ENCODE measurements at regions not wholly inside any gene's neighbourhood (a gene's known extent, or its start where the extent isn't known, plus 50 kb on each side); places are given as distances from the start of the nearest gene placed in this dataset.

- no peaks in the 10 kb centered on the region for H3K27me3 ChIP-seq (ENCODE audit: insufficient read depth, poor library complexity, severe bottlenecking)
- no peaks in the 10 kb centered on the region for H3K9me3 ChIP-seq (ENCODE audit: severe bottlenecking)
- DNase-seq (ENCODE audit: low spot score), result peak; percentile 63
- peak; percentile 99 for ATAC-seq (ENCODE audit: low read depth)
- H3K4me3 ChIP-seq (ENCODE audit: severe bottlenecking), result no peak overlapping the region
- H3K36me3 ChIP-seq (ENCODE audit: low read depth), result no peaks in the 10 kb centered on the region
- H3K27ac ChIP-seq (ENCODE audit: poor library complexity, severe bottlenecking), result peak overlapping the region; percentile 77
- peaks cover 21% of the 10 kb centered on the region for H3K4me1 ChIP-seq (ENCODE audit: insufficient read depth, poor library complexity, severe bottlenecking)
- TF ChIP-seq CTCF (IDR thresholded peaks at IDR 0.05; ENCODE audit: poor library complexity, severe bottlenecking), result no peak
Observed at GRCh38 chr6:12483712-12484111, 193.6 kb downstream of the EDN1 start.

GRCh38 chr6:12484519-12484918 lies 194.4 kb downstream of the EDN1 start:
- Histone ChIP-seq H3K9me3 (ENCODE audit: severe bottlenecking) (no peaks in the 10 kb centered on the region), H3K27me3 (ENCODE audit: insufficient read depth, poor library complexity, severe bottlenecking) (no peaks in the 10 kb centered on the region), H3K27ac (ENCODE audit: poor library complexity, severe bottlenecking) (peak overlapping the region; percentile 77), H3K4me3 (ENCODE audit: severe bottlenecking) (no peak overlapping the region), H3K4me1 (ENCODE audit: insufficient read depth, poor library complexity, severe bottlenecking) (peaks cover 21% of the 10 kb centered on the region), H3K36me3 (ENCODE audit: low read depth) (no peaks in the 10 kb centered on the region)
- TF ChIP-seq CTCF (IDR thresholded peaks at IDR 0.05; ENCODE audit: poor library complexity, severe bottlenecking), result no peak
- DNase-seq (ENCODE audit: low spot score) (no peak), ATAC-seq (ENCODE audit: low read depth) (no peak)

- ATAC-seq (ENCODE audit: low read depth) (no peak), DNase-seq (ENCODE audit: low spot score) (no peak)
- no peaks in the 10 kb centered on the region for H3K36me3 ChIP-seq (ENCODE audit: low read depth)
- no peak for TF ChIP-seq CTCF (IDR thresholded peaks at IDR 0.05; ENCODE audit: poor library complexity, severe bottlenecking)
- H3K4me3 ChIP-seq (ENCODE audit: severe bottlenecking), result no peak overlapping the region
- no peaks in the 10 kb centered on the region for H3K9me3 ChIP-seq (ENCODE audit: severe bottlenecking)
- no peaks in the 10 kb centered on the region for H3K27me3 ChIP-seq (ENCODE audit: insufficient read depth, poor library complexity, severe bottlenecking)
- H3K4me1 ChIP-seq (ENCODE audit: insufficient read depth, poor library complexity, severe bottlenecking), result peaks cover 24% of the 10 kb centered on the region
- no peak overlapping the region for H3K27ac ChIP-seq (ENCODE audit: poor library complexity, severe bottlenecking)
Observed at GRCh38 chr6:12485226-12485764, 195.1 kb downstream of the EDN1 start.

- TF ChIP-seq CTCF (IDR thresholded peaks at IDR 0.05; ENCODE audit: poor library complexity, severe bottlenecking), result no peak
- Histone ChIP-seq H3K27ac (ENCODE audit: poor library complexity, severe bottlenecking) (no peak overlapping the region), H3K36me3 (ENCODE audit: low read depth) (no peaks in the 10 kb centered on the region), H3K4me1 (ENCODE audit: insufficient read depth, poor library complexity, severe bottlenecking) (peaks cover 30% of the 10 kb centered on the region), H3K27me3 (ENCODE audit: insufficient read depth, poor library complexity, severe bottlenecking) (no peaks in the 10 kb centered on the region), H3K4me3 (ENCODE audit: severe bottlenecking) (no peak overlapping the region), H3K9me3 (ENCODE audit: severe bottlenecking) (no peaks in the 10 kb centered on the region)
- ATAC-seq (ENCODE audit: low read depth) (no peak), DNase-seq (ENCODE audit: low spot score) (no peak)
Observed at GRCh38 chr6:12485837-12486236, 195.7 kb downstream of the EDN1 start.

- ATAC-seq (ENCODE audit: low read depth), result no peak
- Histone ChIP-seq H3K27me3 (ENCODE audit: insufficient read depth, poor library complexity, severe bottlenecking) (no peaks in the 10 kb centered on the region), H3K36me3 (ENCODE audit: low read depth) (no peaks in the 10 kb centered on the region), H3K4me1 (ENCODE audit: insufficient read depth, poor library complexity, severe bottlenecking) (peaks cover 27% of the 10 kb centered on the region), H3K4me3 (ENCODE audit: severe bottlenecking) (no peak overlapping the region), H3K9me3 (ENCODE audit: severe bottlenecking) (no peaks in the 10 kb centered on the region), H3K27ac (ENCODE audit: poor library complexity, severe bottlenecking) (peak overlapping the region; percentile 71)
- TF ChIP-seq CTCF (IDR thresholded peaks at IDR 0.05; ENCODE audit: poor library complexity, severe bottlenecking), result no peak
- DNase-seq (ENCODE audit: low spot score), result no peak
Observed at GRCh38 chr6:12490351-12490903, 200.3 kb downstream of the EDN1 start.
